Mesenchymal stem cell (in vitro differentiated cells and primary cell): ENCODE measurements at regions not wholly inside any gene's neighbourhood (a gene's known extent, or its start where the extent isn't known, plus 50 kb on each side); places are given as distances from the start of the nearest gene placed in this dataset.

Source experiments
- DNase-seq: peaks from one replicate; pipeline ENCODE4 v3.0.0-alpha.2; 2013
- H2AFZ ChIP-seq: one replicate; pipeline ENCODE4 v1.6.1; 2013; ENCODE audit warnings: low read depth, mild to moderate bottlenecking, control low read depth, inconsistent platforms, low read length, moderate library complexity
- H2AK5ac ChIP-seq: 2 replicates; pipeline ENCODE4 v1.6.1; 2013; ENCODE audit warnings: low read length, moderate library complexity, mild to moderate bottlenecking, inconsistent platforms; ENCODE audit not compliant: severe bottlenecking
- H2BK120ac ChIP-seq: one replicate; pipeline ENCODE4 v1.6.1; 2013; ENCODE audit warnings: low read depth, mild to moderate bottlenecking, inconsistent platforms, low read length, moderate library complexity
- H2BK12ac ChIP-seq, 2 experiments: one replicate each; pipeline ENCODE4 v1.6.1; 2013; ENCODE audit warnings: inconsistent platforms in 2 of 2, low read length in 2 of 2, mild to moderate bottlenecking in 2 of 2, moderate library complexity in 2 of 2, control low read depth in 1 of 2
- H2BK15ac ChIP-seq: one replicate; pipeline ENCODE4 v1.6.1; 2013; ENCODE audit warnings: mild to moderate bottlenecking, low read depth, inconsistent platforms; ENCODE audit not compliant: poor library complexity, severe bottlenecking
- H2BK5ac ChIP-seq: 2 replicates; pipeline ENCODE4 v1.6.1; 2013; ENCODE audit warnings: low read depth, mild to moderate bottlenecking, low read length, control low read depth, inconsistent platforms; ENCODE audit not compliant: poor library complexity, severe bottlenecking
- H3K14ac ChIP-seq, 2 experiments: one replicate each; pipeline ENCODE4 v1.6.1; 2013; ENCODE audit warnings: inconsistent platforms in 2 of 2, low read length in 2 of 2, control low read depth in 1 of 2, mild to moderate bottlenecking in 1 of 2, moderate library complexity in 1 of 2
- H3K18ac ChIP-seq, 2 experiments: one replicate each; pipeline ENCODE4 v1.6.1; 2013; ENCODE audit warnings: inconsistent platforms in 2 of 2, low read length in 2 of 2, control low read depth in 1 of 2, low read depth in 1 of 2, mild to moderate bottlenecking in 1 of 2
- H3K23ac ChIP-seq, 2 experiments: one replicate each; pipeline ENCODE4 v1.6.1; 2013; ENCODE audit warnings: inconsistent platforms in 2 of 2, low read length in 2 of 2, mild to moderate bottlenecking in 2 of 2, moderate library complexity in 2 of 2, control low read depth in 1 of 2
- H3K27ac ChIP-seq: 2 replicates; pipeline ENCODE4 v1.5.1; 2013; ENCODE audit warnings: mild to moderate bottlenecking, moderate library complexity, low read length, control low read depth, inconsistent platforms; ENCODE audit not compliant: poor library complexity, severe bottlenecking
- H3K27me3 ChIP-seq, 2 experiments: 2 replicates each; pipeline versions ENCODE4 v1.6.1 to v1.7.0; 2013; ENCODE audit warnings: low read length in 2 of 2, mild to moderate bottlenecking in 2 of 2, moderate library complexity in 2 of 2, control low read depth in 1 of 2, inconsistent platforms in 1 of 2; ENCODE audit not compliant: control insufficient read depth in 1 of 2, insufficient read depth in 1 of 2
- H3K36me3 ChIP-seq, 2 experiments: 2 replicates each; pipeline versions ENCODE4 v1.6.1 to v1.7.0; 2013; ENCODE audit warnings: low read length in 2 of 2, control low read depth in 1 of 2, inconsistent platforms in 1 of 2, low read depth in 1 of 2, mild to moderate bottlenecking in 1 of 2; ENCODE audit not compliant: insufficient read depth in 2 of 2, control insufficient read depth in 1 of 2
- H3K4ac ChIP-seq, 2 experiments: one replicate each; pipeline ENCODE4 v1.6.1; 2013; ENCODE audit warnings: inconsistent platforms in 2 of 2, low read length in 2 of 2, mild to moderate bottlenecking in 2 of 2, moderate library complexity in 2 of 2, control low read depth in 1 of 2, low read depth in 1 of 2
- H3K4me1 ChIP-seq: 2 replicates; pipeline ENCODE4 v1.6.1; 2013; ENCODE audit warnings: low read depth, low read length, control low read depth; ENCODE audit not compliant: control insufficient read depth, insufficient read depth
- H3K4me2 ChIP-seq: 2 replicates; pipeline ENCODE4 v1.6.1; 2013; ENCODE audit warnings: low read length, mild to moderate bottlenecking, inconsistent platforms; ENCODE audit not compliant: poor library complexity, severe bottlenecking
- H3K4me3 ChIP-seq, 2 experiments: 2 replicates each; pipeline versions ENCODE4 v1.5.1 to v1.7.0; 2013; ENCODE audit warnings: low read length in 2 of 2, mild to moderate bottlenecking in 2 of 2, control low read depth in 1 of 2, low read depth in 1 of 2; ENCODE audit not compliant: insufficient read depth in 1 of 2
- H3K79me1 ChIP-seq: replicated peaks from 2 replicates; pipeline ENCODE4 v1.6.1; 2013; ENCODE audit warnings: mild to moderate bottlenecking, control low read depth, low read length, inconsistent platforms; ENCODE audit not compliant: poor library complexity, severe bottlenecking
- H3K9ac ChIP-seq: 2 replicates; pipeline ENCODE4 v1.7.0; 2013; ENCODE audit warnings: mild to moderate bottlenecking, low read length, moderate library complexity
- H3K9me3 ChIP-seq: 2 replicates; pipeline ENCODE4 v1.7.0; 2013; ENCODE audit warnings: mild to moderate bottlenecking, low read length; ENCODE audit not compliant: control insufficient read depth
- H4K8ac ChIP-seq: one replicate; pipeline ENCODE4 v1.6.1; 2013; ENCODE audit warnings: inconsistent platforms, mild to moderate bottlenecking, low read length, moderate library complexity
- H4K91ac ChIP-seq: one replicate; pipeline ENCODE4 v1.6.1; 2013; ENCODE audit warnings: mild to moderate bottlenecking, low read length, inconsistent platforms
- WGBS: methylation state at CpG from one replicate; pipeline ENCODE4 v1.1.7; 2013; ENCODE audit warnings: mixed read lengths; 5-methylcytosine and 5-hydroxymethylcytosine counted together

DNA sequence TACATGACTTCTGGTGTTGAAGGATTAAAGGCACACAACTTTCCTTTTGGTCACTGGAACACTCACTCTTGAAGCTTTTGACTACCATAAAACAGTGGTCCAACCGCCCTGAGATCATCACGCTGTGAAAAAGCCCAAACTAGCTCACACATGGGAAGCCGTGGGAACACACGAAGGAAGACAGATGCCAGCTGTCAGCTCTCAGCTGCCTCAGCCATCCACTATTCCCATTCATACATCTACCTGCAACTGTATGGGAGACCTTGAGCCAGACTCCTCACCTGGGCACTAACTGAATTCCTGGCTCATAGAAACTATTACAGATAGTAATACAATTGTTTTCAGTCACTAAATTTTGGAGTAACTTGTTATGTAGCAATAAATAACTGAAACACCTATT is 246.1 kb downstream of the MSX2 start:
- H3K18ac ChIP-seq, result no peak overlapping the region
- no peak overlapping the region for H3K27ac ChIP-seq
- no peak overlapping the region for H2AK5ac ChIP-seq
- no peak overlapping the region for H4K91ac ChIP-seq
- H2BK5ac ChIP-seq, result no peak overlapping the region
- no peak overlapping the region for H3K23ac ChIP-seq
- no peak overlapping the region for H2BK15ac ChIP-seq
- no peak overlapping the region for H3K4ac ChIP-seq
- WGBS, result 76% methylated on average over 4 of the region's 4 CpGs
- H3K79me1 ChIP-seq, result no peaks in the 10 kb centered on the region
- no peak overlapping the region for H4K8ac ChIP-seq
- H3K14ac ChIP-seq, result no peak overlapping the region
- H3K4me1 ChIP-seq, result no peaks in the 10 kb centered on the region
- no peak overlapping the region for H2BK12ac ChIP-seq
- H3K36me3 ChIP-seq, result no peaks in the 10 kb centered on the region
- H3K4me2 ChIP-seq, result no peak overlapping the region
- H3K9me3 ChIP-seq, result peaks cover 12% of the 10 kb centered on the region
- no peak overlapping the region for H2AFZ ChIP-seq
- H2BK120ac ChIP-seq, result no peak overlapping the region
- H3K9ac ChIP-seq, result no peak overlapping the region
- H3K27me3 ChIP-seq, result peaks cover 0 to 4% of the 10 kb centered on the region in 2 experiments
- DNase-seq, result no peak
- H3K4me3 ChIP-seq, result no peak overlapping the region

DNA sequence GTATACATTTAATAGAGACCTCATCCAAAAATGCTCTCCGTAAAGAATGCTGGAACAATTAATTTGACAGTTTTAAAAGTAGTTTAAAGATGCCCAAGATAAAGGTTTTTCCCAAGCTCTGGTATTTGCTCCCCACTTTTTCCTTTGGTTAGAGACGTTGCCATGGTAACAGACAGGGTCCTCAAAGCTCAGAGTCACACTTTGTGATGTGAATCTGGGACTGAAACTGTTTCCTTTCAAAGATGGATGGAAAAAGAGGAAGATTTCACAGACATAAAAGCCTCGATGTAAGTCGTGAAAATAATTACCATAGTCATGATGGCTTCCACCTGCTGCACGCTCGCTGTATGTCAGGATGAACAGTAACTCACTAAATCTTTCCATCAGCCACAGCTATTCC is 229.5 kb downstream of the MSX2 start:
- H3K27me3 ChIP-seq, result peaks cover 0 to 50% of the 10 kb centered on the region in 2 experiments
- WGBS, result 70% methylated on average over 5 of the region's 6 CpGs

DNA sequence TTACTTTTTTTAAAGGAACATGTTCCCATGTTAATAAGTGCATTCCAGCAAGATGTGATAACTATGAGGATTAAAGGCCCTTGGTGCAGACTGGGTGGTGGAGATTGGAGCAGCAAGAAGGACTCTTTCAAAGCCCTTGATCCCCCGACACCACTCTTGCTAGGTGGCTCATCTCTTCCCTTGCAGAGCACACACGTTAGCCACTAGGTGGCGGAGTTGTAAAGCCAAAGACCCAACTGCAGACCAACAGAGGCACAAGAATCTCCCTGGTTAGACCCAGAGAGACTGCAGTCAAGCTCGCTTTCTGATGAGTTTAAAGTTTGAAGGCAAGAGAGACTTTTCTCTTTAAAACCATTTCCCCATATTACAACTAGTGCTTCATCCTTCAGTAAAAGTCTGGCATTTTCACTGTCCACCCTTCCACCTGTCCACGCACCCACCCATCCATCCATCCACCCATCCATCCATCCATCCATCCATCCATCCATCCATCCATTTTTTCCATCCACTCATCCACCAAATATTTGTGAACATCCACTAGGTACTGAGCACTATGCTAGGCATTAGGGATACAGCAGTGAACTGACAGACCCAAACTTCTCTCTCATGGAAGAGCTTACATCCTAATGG is 226.9 kb downstream of the MSX2 start:
- Histone ChIP-seq H2AFZ (no peak overlapping the region), H2BK12ac (no peak overlapping the region), H3K14ac (no peak overlapping the region), H2BK15ac (no peak overlapping the region), H3K23ac (no peak overlapping the region), H3K79me1 (no peaks in the 10 kb centered on the region), H3K4me3 (no peak overlapping the region), H2AK5ac (no peak overlapping the region), H3K4me2 (no peak overlapping the region), H3K4me1 (no peaks in the 10 kb centered on the region), H2BK5ac (no peak overlapping the region), H3K9me3 (no peaks in the 10 kb centered on the region), H4K91ac (no peak overlapping the region), H3K27ac (no peak overlapping the region), H3K9ac (no peak overlapping the region), H3K27me3 (peaks cover 0 to 47% of the 10 kb centered on the region in 2 experiments), H3K4ac (no peak overlapping the region), H3K18ac (no peak overlapping the region), H2BK120ac (no peak overlapping the region), H4K8ac (no peak overlapping the region), H3K36me3 (no peaks in the 10 kb centered on the region)
- 34% methylated on average over 5 of the region's 5 CpGs for WGBS
- DNase-seq, result peak; percentile 41

More for the DNA sequence above, 229.5 kb downstream of the MSX2 start:
- no peak overlapping the region for H4K91ac ChIP-seq
- no peaks in the 10 kb centered on the region for H3K36me3 ChIP-seq
- H3K4me1 ChIP-seq, result no peaks in the 10 kb centered on the region
- H2BK15ac ChIP-seq, result no peak overlapping the region
- no peak overlapping the region for H3K27ac ChIP-seq
- H3K18ac ChIP-seq, result no peak overlapping the region
- no peak overlapping the region for H3K4ac ChIP-seq
- no peaks in the 10 kb centered on the region for H3K79me1 ChIP-seq
- H3K9me3 ChIP-seq, result no peaks in the 10 kb centered on the region
- H2BK120ac ChIP-seq, result no peak overlapping the region
- no peak overlapping the region for H3K4me3 ChIP-seq
- H4K8ac ChIP-seq, result no peak overlapping the region
- no peak for DNase-seq
- H2AFZ ChIP-seq, result no peak overlapping the region
- no peak overlapping the region for H2BK5ac ChIP-seq
- H3K9ac ChIP-seq, result no peak overlapping the region
- H3K4me2 ChIP-seq, result no peak overlapping the region
- no peak overlapping the region for H3K23ac ChIP-seq
- H2BK12ac ChIP-seq, result no peak overlapping the region
- no peak overlapping the region for H3K14ac ChIP-seq
- H2AK5ac ChIP-seq, result no peak overlapping the region

DNA sequence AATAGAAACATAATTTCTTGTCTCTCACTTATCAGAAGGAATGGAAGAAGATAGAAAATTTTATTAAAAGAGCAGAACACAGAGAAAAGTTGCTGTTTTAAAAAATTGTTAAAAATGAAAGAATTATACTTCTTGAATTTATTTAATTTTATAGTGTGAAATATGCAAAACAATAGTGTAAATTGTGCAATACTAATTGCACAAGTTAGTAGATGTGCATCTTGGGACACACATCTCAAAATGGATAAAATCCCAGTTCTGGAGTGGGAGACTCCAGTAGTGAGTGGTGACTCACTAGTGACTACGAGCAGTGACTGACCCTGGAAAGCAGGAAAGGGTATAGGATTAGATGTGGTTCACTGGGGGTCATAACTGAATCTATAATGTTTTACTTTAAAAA is 223.2 kb downstream of the MSX2 start:
- H2BK120ac ChIP-seq, result no peak overlapping the region
- H2AFZ ChIP-seq, result no peak overlapping the region
- H3K14ac ChIP-seq, result no peak overlapping the region
- H2AK5ac ChIP-seq, result no peak overlapping the region
- H3K9ac ChIP-seq, result no peak overlapping the region
- H3K18ac ChIP-seq, result no peak overlapping the region
- H3K4me3 ChIP-seq, result no peak overlapping the region
- 20% methylated on average over 1 of the region's 1 CpG for WGBS
- no peak for DNase-seq
- no peaks in the 10 kb centered on the region for H3K4me1 ChIP-seq
- peaks cover 0 to 24% of the 10 kb centered on the region in 2 experiments for H3K27me3 ChIP-seq
- no peak overlapping the region for H2BK15ac ChIP-seq
- no peak overlapping the region for H2BK5ac ChIP-seq
- H4K91ac ChIP-seq, result no peak overlapping the region
- no peaks in the 10 kb centered on the region for H3K9me3 ChIP-seq
- no peak overlapping the region for H3K4ac ChIP-seq
- no peak overlapping the region for H4K8ac ChIP-seq
- no peak overlapping the region for H3K4me2 ChIP-seq
- H3K79me1 ChIP-seq, result no peaks in the 10 kb centered on the region
- H2BK12ac ChIP-seq, result no peak overlapping the region
- H3K23ac ChIP-seq, result no peak overlapping the region
- no peaks in the 10 kb centered on the region for H3K36me3 ChIP-seq
- no peak overlapping the region for H3K27ac ChIP-seq
